K562 (cell line): ENCODE measurements at regions not wholly inside any gene's neighbourhood (a gene's known extent, or its start where the extent isn't known, plus 50 kb on each side); places are given as distances from the start of the nearest gene placed in this dataset.

Source experiments
- CBX8 ChIP-seq: fragments of 200-600 bp; sonication (generic); IDR thresholded peaks from 2 replicates; pipeline ENCODE4 v1.6.1; 2012; ENCODE audit warnings: borderline replicate concordance, mixed run types, low read depth, mild to moderate bottlenecking, moderate library complexity, mixed read lengths, low read length, control low read depth, inconsistent platforms; ENCODE audit not compliant: poor library complexity, severe bottlenecking; ENCODE audit errors: extremely low read depth
- CEBPG ChIP-seq, 3 experiments: fragments of 200-800 bp in 1 of 3; sonication (Bioruptor generic) in 1 of 3; sonication (generic) in 1 of 3; formaldehyde crosslinking in 1 of 3; IDR thresholded peaks in 2 of 3; conservative IDR thresholded peaks in 1 of 3; 2 replicates each; pipeline versions ENCODE4 v1.6.1 to v1.8.0; 2016 to 2022; ENCODE audit warnings: missing compliant biosample characterization in 2 of 3, missing genetic modification characterization in 2 of 3, mild to moderate bottlenecking in 1 of 3, missing genetic modification reagents in 1 of 3
- GATAD2B ChIP-seq: fragments of 450-650 bp; IDR thresholded peaks from 2 replicates; pipeline ENCODE4 v1.6.1; 2017; ENCODE audit warnings: mild to moderate bottlenecking, borderline replicate concordance
- JUNB ChIP-seq: fragments of 450-650 bp; formaldehyde crosslinking; conservative IDR thresholded peaks from 2 replicates; pipeline ENCODE4 v1.4.0; 2020; ENCODE audit warnings: mild to moderate bottlenecking
- MBD2 ChIP-seq: sonication (generic); IDR thresholded peaks from 2 replicates; pipeline ENCODE4 v1.6.1; 2016; ENCODE audit warnings: low read depth, borderline replicate concordance
- PHTF2 ChIP-seq: fragments of 250-450 bp; sonication (Bioruptor Pico); IDR thresholded peaks from 2 replicates; pipeline ENCODE4 v1.5.0; 2021; ENCODE audit warnings: mild to moderate bottlenecking
- TAF9B ChIP-seq: fragments of 450-650 bp; IDR thresholded peaks from 2 replicates; pipeline ENCODE4 v1.6.1; 2018; ENCODE audit warnings: mild to moderate bottlenecking; ENCODE audit not compliant: partially characterized antibody
- TF ChIP-seq, protein P1 (sequence below): fragments of 200-600 bp; sonication (generic); IDR thresholded peaks from one replicate; pipeline ENCODE4 v1.6.1; 2012; ENCODE audit warnings: mild to moderate bottlenecking, low read depth, low read length, inconsistent platforms
- TF ChIP-seq, protein P2 (sequence below): fragments of 150-350 bp; IDR thresholded peaks from 2 replicates; pipeline ENCODE4 v1.6.1; 2014; ENCODE audit warnings: low read depth, mild to moderate bottlenecking, low read length, borderline replicate concordance
- TF ChIP-seq, protein P3 (sequence below): sonication (generic); formaldehyde crosslinking; IDR thresholded peaks from 2 replicates; pipeline ENCODE4 v1.8.0; 2022; ENCODE audit warnings: missing genetic modification reagents, mild to moderate bottlenecking, borderline replicate concordance

DNA sequence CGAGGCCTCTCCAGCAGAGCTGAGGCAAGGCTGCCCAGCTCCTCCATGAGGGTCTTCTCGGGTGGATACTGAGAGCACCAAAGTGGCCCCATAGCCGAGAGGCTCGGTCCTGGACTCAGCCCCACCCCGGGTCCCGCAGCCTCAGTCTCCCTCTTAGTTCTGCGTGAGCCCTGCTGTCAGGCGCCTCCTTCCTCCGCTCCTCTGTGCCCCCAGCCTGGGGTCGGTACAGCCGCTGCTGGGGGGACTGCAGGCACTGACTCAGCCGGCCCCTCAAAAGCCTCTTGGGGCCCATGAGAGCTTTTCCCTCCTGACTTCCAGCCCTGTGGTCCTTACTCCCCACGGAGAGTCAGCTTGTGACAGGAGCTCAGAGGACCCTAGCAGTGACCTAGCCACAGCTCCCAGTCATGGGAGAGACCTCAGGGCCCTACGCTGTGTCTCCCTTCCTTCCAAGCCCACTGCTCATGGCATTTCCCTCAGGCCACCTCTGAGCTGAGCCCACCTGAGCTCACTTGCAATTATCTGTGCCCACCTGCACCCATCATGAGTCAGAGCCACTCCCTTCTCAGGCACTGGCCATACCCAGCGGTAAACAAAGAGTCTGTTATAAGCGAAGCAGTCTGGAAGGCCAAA is 295.0 kb upstream of the RTL1 start (continued):
- TF ChIP-seq, protein P1, sequence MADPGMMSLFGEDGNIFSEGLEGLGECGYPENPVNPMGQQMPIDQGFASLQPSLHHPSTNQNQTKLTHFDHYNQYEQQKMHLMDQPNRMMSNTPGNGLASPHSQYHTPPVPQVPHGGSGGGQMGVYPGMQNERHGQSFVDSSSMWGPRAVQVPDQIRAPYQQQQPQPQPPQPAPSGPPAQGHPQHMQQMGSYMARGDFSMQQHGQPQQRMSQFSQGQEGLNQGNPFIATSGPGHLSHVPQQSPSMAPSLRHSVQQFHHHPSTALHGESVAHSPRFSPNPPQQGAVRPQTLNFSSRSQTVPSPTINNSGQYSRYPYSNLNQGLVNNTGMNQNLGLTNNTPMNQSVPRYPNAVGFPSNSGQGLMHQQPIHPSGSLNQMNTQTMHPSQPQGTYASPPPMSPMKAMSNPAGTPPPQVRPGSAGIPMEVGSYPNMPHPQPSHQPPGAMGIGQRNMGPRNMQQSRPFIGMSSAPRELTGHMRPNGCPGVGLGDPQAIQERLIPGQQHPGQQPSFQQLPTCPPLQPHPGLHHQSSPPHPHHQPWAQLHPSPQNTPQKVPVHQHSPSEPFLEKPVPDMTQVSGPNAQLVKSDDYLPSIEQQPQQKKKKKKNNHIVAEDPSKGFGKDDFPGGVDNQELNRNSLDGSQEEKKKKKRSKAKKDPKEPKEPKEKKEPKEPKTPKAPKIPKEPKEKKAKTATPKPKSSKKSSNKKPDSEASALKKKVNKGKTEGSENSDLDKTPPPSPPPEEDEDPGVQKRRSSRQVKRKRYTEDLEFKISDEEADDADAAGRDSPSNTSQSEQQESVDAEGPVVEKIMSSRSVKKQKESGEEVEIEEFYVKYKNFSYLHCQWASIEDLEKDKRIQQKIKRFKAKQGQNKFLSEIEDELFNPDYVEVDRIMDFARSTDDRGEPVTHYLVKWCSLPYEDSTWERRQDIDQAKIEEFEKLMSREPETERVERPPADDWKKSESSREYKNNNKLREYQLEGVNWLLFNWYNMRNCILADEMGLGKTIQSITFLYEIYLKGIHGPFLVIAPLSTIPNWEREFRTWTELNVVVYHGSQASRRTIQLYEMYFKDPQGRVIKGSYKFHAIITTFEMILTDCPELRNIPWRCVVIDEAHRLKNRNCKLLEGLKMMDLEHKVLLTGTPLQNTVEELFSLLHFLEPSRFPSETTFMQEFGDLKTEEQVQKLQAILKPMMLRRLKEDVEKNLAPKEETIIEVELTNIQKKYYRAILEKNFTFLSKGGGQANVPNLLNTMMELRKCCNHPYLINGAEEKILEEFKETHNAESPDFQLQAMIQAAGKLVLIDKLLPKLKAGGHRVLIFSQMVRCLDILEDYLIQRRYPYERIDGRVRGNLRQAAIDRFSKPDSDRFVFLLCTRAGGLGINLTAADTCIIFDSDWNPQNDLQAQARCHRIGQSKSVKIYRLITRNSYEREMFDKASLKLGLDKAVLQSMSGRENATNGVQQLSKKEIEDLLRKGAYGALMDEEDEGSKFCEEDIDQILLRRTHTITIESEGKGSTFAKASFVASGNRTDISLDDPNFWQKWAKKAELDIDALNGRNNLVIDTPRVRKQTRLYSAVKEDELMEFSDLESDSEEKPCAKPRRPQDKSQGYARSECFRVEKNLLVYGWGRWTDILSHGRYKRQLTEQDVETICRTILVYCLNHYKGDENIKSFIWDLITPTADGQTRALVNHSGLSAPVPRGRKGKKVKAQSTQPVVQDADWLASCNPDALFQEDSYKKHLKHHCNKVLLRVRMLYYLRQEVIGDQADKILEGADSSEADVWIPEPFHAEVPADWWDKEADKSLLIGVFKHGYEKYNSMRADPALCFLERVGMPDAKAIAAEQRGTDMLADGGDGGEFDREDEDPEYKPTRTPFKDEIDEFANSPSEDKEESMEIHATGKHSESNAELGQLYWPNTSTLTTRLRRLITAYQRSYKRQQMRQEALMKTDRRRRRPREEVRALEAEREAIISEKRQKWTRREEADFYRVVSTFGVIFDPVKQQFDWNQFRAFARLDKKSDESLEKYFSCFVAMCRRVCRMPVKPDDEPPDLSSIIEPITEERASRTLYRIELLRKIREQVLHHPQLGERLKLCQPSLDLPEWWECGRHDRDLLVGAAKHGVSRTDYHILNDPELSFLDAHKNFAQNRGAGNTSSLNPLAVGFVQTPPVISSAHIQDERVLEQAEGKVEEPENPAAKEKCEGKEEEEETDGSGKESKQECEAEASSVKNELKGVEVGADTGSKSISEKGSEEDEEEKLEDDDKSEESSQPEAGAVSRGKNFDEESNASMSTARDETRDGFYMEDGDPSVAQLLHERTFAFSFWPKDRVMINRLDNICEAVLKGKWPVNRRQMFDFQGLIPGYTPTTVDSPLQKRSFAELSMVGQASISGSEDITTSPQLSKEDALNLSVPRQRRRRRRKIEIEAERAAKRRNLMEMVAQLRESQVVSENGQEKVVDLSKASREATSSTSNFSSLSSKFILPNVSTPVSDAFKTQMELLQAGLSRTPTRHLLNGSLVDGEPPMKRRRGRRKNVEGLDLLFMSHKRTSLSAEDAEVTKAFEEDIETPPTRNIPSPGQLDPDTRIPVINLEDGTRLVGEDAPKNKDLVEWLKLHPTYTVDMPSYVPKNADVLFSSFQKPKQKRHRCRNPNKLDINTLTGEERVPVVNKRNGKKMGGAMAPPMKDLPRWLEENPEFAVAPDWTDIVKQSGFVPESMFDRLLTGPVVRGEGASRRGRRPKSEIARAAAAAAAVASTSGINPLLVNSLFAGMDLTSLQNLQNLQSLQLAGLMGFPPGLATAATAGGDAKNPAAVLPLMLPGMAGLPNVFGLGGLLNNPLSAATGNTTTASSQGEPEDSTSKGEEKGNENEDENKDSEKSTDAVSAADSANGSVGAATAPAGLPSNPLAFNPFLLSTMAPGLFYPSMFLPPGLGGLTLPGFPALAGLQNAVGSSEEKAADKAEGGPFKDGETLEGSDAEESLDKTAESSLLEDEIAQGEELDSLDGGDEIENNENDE, result no peak
- TF ChIP-seq, protein P2, sequence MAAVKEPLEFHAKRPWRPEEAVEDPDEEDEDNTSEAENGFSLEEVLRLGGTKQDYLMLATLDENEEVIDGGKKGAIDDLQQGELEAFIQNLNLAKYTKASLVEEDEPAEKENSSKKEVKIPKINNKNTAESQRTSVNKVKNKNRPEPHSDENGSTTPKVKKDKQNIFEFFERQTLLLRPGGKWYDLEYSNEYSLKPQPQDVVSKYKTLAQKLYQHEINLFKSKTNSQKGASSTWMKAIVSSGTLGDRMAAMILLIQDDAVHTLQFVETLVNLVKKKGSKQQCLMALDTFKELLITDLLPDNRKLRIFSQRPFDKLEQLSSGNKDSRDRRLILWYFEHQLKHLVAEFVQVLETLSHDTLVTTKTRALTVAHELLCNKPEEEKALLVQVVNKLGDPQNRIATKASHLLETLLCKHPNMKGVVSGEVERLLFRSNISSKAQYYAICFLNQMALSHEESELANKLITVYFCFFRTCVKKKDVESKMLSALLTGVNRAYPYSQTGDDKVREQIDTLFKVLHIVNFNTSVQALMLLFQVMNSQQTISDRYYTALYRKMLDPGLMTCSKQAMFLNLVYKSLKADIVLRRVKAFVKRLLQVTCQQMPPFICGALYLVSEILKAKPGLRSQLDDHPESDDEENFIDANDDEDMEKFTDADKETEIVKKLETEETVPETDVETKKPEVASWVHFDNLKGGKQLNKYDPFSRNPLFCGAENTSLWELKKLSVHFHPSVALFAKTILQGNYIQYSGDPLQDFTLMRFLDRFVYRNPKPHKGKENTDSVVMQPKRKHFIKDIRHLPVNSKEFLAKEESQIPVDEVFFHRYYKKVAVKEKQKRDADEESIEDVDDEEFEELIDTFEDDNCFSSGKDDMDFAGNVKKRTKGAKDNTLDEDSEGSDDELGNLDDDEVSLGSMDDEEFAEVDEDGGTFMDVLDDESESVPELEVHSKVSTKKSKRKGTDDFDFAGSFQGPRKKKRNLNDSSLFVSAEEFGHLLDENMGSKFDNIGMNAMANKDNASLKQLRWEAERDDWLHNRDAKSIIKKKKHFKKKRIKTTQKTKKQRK, result no peak
- no peak for TF ChIP-seq PHTF2
- TF ChIP-seq MBD2, result no peak
- no peak for TF ChIP-seq JUNB (CRISPR knock-in tag)
- TF ChIP-seq, protein P3, sequence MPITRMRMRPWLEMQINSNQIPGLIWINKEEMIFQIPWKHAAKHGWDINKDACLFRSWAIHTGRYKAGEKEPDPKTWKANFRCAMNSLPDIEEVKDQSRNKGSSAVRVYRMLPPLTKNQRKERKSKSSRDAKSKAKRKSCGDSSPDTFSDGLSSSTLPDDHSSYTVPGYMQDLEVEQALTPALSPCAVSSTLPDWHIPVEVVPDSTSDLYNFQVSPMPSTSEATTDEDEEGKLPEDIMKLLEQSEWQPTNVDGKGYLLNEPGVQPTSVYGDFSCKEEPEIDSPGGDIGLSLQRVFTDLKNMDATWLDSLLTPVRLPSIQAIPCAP (CRISPR knock-in tag), result no peak
- TF ChIP-seq GATAD2B, result no peak
- TF ChIP-seq CBX8, result no peak
- no peak for TF ChIP-seq TAF9B
- no peak for TF ChIP-seq CEBPG (CRISPR knock-in tag; IDR thresholded peaks at IDR 0.05)
- TF ChIP-seq CEBPG (tag; conservative IDR thresholded peaks at IDR 0.05 in 1 of 2, IDR thresholded peaks at IDR 0.05 in 1 of 2), result no peak
